DND-41 (cell line): ENCODE measurements at regions not wholly inside any gene's neighbourhood (a gene's known extent, or its start where the extent isn't known, plus 50 kb on each side); places are given as distances from the start of the nearest gene placed in this dataset.

Experiments
- ATAC-seq: fragments of 200-7000 bp; cut with Tn5 transposase; 3 replicates; pipeline ENCODE4 v1.9.1; 2021; ENCODE audit warnings: low read depth; ENCODE audit not compliant: insufficient read depth
- DNase-seq: peaks from one replicate; pipeline ENCODE4 v3.0.0-alpha.2; 2020
- H2AFZ ChIP-seq: 2 replicates; pipeline ENCODE4 v1.6.0; 2012; ENCODE audit warnings: low read depth, low read length
- H3K27ac ChIP-seq: 2 replicates; pipeline ENCODE4 v1.5.1; 2012; ENCODE audit warnings: low read length, inconsistent platforms
- H3K27me3 ChIP-seq: fragments of 200-600 bp; sonication (generic); 2 replicates; pipeline ENCODE4 v1.6.0; 2012; ENCODE audit warnings: low read length, mild to moderate bottlenecking, inconsistent platforms; ENCODE audit not compliant: insufficient read depth, poor library complexity
- H3K36me3 ChIP-seq: 2 replicates; pipeline ENCODE4 v1.5.1; 2012; ENCODE audit warnings: low read length, inconsistent platforms; ENCODE audit not compliant: insufficient read depth
- H3K4me1 ChIP-seq: 2 replicates; pipeline ENCODE4 v1.5.1; 2012; ENCODE audit warnings: mild to moderate bottlenecking, low read length; ENCODE audit not compliant: insufficient read depth
- H3K4me2 ChIP-seq: 2 replicates; pipeline ENCODE4 v1.6.0; 2012; ENCODE audit warnings: mild to moderate bottlenecking, moderate library complexity, low read length, inconsistent platforms; ENCODE audit not compliant: insufficient read depth
- H3K4me3 ChIP-seq, 2 experiments: fragments of 200-600 bp in 1 of 2; shearing (Covaris generic) in 1 of 2; 2 replicates each; pipeline ENCODE4 v1.5.1; 2012 to 2016; ENCODE audit warnings: inconsistent platforms in 2 of 2, low read length in 2 of 2, mild to moderate bottlenecking in 2 of 2, low read depth in 1 of 2, moderate library complexity in 1 of 2
- H3K79me2 ChIP-seq: 2 replicates; pipeline ENCODE4 v1.6.0; 2012; ENCODE audit warnings: low read length, inconsistent platforms; ENCODE audit not compliant: insufficient read depth
- H3K9ac ChIP-seq: 2 replicates; pipeline ENCODE4 v1.6.0; 2012; ENCODE audit warnings: low read depth, mild to moderate bottlenecking, inconsistent platforms, low read length, moderate library complexity
- H3K9me3 ChIP-seq: 2 replicates; pipeline ENCODE4 v1.5.1; 2012; ENCODE audit warnings: low read length, moderate library complexity, mild to moderate bottlenecking, inconsistent platforms; ENCODE audit not compliant: insufficient read depth, severe bottlenecking
- H4K20me1 ChIP-seq: 2 replicates; pipeline ENCODE4 v1.6.0; 2012; ENCODE audit warnings: low read length; ENCODE audit not compliant: insufficient read depth
- EZH2 ChIP-seq: IDR thresholded peaks from 3 replicates; pipeline ENCODE4 v1.6.1; 2012; ENCODE audit warnings: borderline replicate concordance, low read depth, mild to moderate bottlenecking, moderate library complexity, low read length, inconsistent platforms; ENCODE audit not compliant: severe bottlenecking
- TF ChIP-seq, protein P1 (sequence below): IDR thresholded peaks from 2 replicates; pipeline ENCODE4 v1.5.1; 2012; ENCODE audit warnings: borderline replicate concordance, low read length, moderate library complexity, mild to moderate bottlenecking; ENCODE audit not compliant: poor library complexity, severe bottlenecking; ENCODE audit errors: extremely low read depth

DNA sequence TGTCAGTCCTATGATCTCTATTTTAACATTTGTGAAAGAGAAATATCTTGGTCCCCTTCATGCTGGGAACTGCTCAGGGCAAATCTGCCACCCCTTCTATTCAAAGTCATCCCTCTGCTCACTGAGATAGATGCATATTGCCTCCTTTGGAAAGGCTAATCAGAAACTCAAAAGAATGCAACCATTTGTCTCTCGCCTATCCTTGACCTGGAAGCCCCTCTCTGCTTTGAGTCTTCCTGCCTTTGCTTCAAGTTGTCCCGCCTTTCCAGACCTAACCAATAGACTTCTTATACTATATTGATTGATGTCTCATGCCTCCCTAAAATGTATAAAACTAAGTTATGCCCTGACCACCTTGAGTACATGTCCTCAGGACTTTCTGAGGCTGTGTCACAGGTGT, 97.0 kb downstream of the PSAT1 start:
- H3K4me1 ChIP-seq = no peaks in the 10 kb centered on the region
- H2AFZ ChIP-seq = no peak overlapping the region
- DNase-seq (no peak), ATAC-seq (no peak)
- no peaks in the 10 kb centered on the region for H3K79me2 ChIP-seq
- no peaks in the 10 kb centered on the region for H3K27me3 ChIP-seq
- H3K36me3 ChIP-seq = no peaks in the 10 kb centered on the region
- no peak overlapping the region for H3K4me3 ChIP-seq
- H3K4me2 ChIP-seq = no peak overlapping the region
- peaks cover 12% of the 10 kb centered on the region for H3K9me3 ChIP-seq
- no peak overlapping the region for H3K27ac ChIP-seq
- TF ChIP-seq, protein P1, sequence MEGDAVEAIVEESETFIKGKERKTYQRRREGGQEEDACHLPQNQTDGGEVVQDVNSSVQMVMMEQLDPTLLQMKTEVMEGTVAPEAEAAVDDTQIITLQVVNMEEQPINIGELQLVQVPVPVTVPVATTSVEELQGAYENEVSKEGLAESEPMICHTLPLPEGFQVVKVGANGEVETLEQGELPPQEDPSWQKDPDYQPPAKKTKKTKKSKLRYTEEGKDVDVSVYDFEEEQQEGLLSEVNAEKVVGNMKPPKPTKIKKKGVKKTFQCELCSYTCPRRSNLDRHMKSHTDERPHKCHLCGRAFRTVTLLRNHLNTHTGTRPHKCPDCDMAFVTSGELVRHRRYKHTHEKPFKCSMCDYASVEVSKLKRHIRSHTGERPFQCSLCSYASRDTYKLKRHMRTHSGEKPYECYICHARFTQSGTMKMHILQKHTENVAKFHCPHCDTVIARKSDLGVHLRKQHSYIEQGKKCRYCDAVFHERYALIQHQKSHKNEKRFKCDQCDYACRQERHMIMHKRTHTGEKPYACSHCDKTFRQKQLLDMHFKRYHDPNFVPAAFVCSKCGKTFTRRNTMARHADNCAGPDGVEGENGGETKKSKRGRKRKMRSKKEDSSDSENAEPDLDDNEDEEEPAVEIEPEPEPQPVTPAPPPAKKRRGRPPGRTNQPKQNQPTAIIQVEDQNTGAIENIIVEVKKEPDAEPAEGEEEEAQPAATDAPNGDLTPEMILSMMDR = no peak
- no peak for TF ChIP-seq EZH2
- H3K9ac ChIP-seq = no peak overlapping the region
- no peaks in the 10 kb centered on the region for H4K20me1 ChIP-seq

DNA sequence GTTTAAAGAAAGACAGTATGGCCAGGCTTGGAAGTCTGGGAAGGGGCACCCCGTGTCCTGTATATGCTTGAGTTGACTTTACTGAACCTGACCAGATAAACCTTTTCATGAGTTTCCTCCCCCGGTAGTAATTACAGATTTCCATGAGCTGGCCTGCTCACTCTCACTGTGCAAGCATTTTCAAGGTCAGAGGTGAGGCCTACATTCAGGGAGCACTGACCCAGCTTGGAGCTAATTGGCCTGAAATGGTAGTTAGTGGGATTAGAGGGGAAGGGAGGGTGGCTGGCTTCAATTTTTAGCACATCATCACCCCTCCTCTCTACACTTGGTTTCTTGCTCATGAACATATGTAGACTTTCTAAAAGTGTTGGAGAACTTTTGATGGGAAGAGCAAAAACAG, 99.2 kb downstream of the PSAT1 start:
- no peak for ATAC-seq
- H3K4me3 ChIP-seq = no peak overlapping the region
- H3K9me3 ChIP-seq = peaks cover 12% of the 10 kb centered on the region
- TF ChIP-seq, protein P1 = no peak
- no peak for TF ChIP-seq EZH2
- H3K4me2 ChIP-seq = no peak overlapping the region
- no peak for DNase-seq
- no peaks in the 10 kb centered on the region for H3K27me3 ChIP-seq
- no peaks in the 10 kb centered on the region for H3K79me2 ChIP-seq
- H3K9ac ChIP-seq = no peak overlapping the region
- H3K27ac ChIP-seq = no peak overlapping the region
- no peak overlapping the region for H2AFZ ChIP-seq
- H3K4me1 ChIP-seq = no peaks in the 10 kb centered on the region
- no peaks in the 10 kb centered on the region for H3K36me3 ChIP-seq
- no peaks in the 10 kb centered on the region for H4K20me1 ChIP-seq

DNA sequence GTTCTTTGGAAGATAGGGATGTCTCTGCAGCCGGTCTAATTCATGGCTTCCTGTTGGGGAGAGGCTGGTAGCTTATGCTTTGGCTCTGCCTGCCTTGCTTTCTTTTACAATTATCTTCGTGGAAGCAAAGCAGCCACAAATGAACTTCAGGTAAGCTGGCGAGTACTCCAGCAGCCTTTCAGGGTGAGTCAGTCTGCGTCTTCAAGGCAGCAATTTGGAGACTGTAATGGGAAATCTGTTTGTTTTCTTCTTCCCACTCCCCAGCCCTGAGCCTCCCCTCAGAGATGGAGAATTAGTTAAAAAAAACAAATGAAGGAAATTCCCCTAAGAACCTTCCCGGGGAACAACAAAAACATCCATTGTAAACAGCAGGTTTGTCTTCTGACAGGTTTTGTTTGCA, 100.1 kb downstream of the PSAT1 start:
- no peak for TF ChIP-seq EZH2
- TF ChIP-seq, protein P1 = no peak
- no peaks in the 10 kb centered on the region for H3K4me1 ChIP-seq
- DNase-seq = no peak
- H3K27ac ChIP-seq = no peak overlapping the region
- no peak overlapping the region for H3K4me2 ChIP-seq
- no peak for ATAC-seq
- H3K9me3 ChIP-seq = peaks cover 12% of the 10 kb centered on the region
- H3K27me3 ChIP-seq = no peaks in the 10 kb centered on the region
- no peaks in the 10 kb centered on the region for H4K20me1 ChIP-seq
- H2AFZ ChIP-seq = no peak overlapping the region
- H3K4me3 ChIP-seq = no peak overlapping the region
- H3K36me3 ChIP-seq = no peaks in the 10 kb centered on the region
- no peak overlapping the region for H3K9ac ChIP-seq
- no peaks in the 10 kb centered on the region for H3K79me2 ChIP-seq

DNA sequence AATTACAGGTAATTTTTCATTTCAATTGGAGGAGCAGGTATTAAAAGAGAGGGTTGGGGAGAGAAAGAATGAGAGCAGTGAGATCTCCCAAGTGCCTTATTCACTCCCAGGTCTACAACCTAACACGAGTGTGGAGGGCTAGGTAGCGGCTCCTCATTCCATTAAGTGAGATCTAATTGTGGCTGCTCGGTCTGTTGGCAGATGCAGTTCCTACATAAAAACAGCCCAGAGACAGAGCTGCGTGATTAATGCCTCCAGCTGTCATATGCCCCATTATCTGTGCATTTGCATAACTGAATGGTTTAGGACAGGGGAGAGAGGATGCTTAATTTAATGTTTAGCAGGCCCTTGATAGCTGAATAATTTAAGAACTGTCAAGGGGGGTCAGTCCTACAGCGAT, 100.5 kb downstream of the PSAT1 start:
- Histone ChIP-seq H3K79me2 (no peaks in the 10 kb centered on the region), H3K27ac (no peak overlapping the region), H3K4me2 (no peak overlapping the region), H4K20me1 (no peaks in the 10 kb centered on the region), H2AFZ (no peak overlapping the region), H3K36me3 (no peaks in the 10 kb centered on the region), H3K4me1 (no peaks in the 10 kb centered on the region), H3K27me3 (no peaks in the 10 kb centered on the region), H3K9me3 (peaks cover 12% of the 10 kb centered on the region), H3K4me3 (no peak overlapping the region), H3K9ac (no peak overlapping the region)
- no peak for TF ChIP-seq EZH2
- TF ChIP-seq, protein P1 = no peak
- no peak for ATAC-seq
- DNase-seq = no peak
